K562 (cell line): ENCODE measurements at regions not wholly inside any gene's neighbourhood (a gene's known extent, or its start where the extent isn't known, plus 50 kb on each side); places are given as distances from the start of the nearest gene placed in this dataset.

Experiments
- CEBPB ChIP-seq: fragments of 450-650 bp; IDR thresholded peaks from 2 replicates; pipeline ENCODE4 v1.6.1; 2016; ENCODE audit warnings: missing genetic modification characterization, missing compliant biosample characterization
- DMBX1 ChIP-seq: fragments of 250-450 bp; sonication (Bioruptor Pico); IDR thresholded peaks from 2 replicates; pipeline ENCODE4 v1.8.0; 2022; ENCODE audit warnings: inconsistent platforms, mild to moderate bottlenecking, moderate library complexity, borderline replicate concordance
- KDM1A ChIP-seq, 2 experiments: fragments of 450-650 bp; IDR thresholded peaks; 2 replicates each; pipeline ENCODE4 v1.6.1; 2016; ENCODE audit warnings: mild to moderate bottlenecking in 2 of 2
- MAZ ChIP-seq, 2 experiments: fragments of 450-650 bp in 1 of 2; sonication (generic) in 1 of 2; formaldehyde crosslinking; IDR thresholded peaks in 1 of 2; conservative IDR thresholded peaks in 1 of 2; 2 replicates each; pipeline versions ENCODE4 v1.4.0 to v1.5.0; 2020; ENCODE audit warnings: mild to moderate bottlenecking in 1 of 2, missing genetic modification reagents in 1 of 2
- PHF8 ChIP-seq: fragments of 200-600 bp; sonication (generic); IDR thresholded peaks from 2 replicates; pipeline ENCODE4 v1.6.1; 2012; ENCODE audit warnings: mixed run types, mild to moderate bottlenecking, inconsistent platforms, low read length, moderate library complexity, borderline replicate concordance
- POLR2A ChIP-seq: fragments of 450-650 bp; conservative IDR thresholded peaks from 2 replicates; pipeline ENCODE4 v1.6.1; 2016
- RFX7 ChIP-seq: fragments of 250-450 bp; sonication (Bioruptor Pico); IDR thresholded peaks from 2 replicates; pipeline ENCODE4 v1.5.1; 2021; ENCODE audit warnings: mild to moderate bottlenecking
- SAP30 ChIP-seq: fragments of 200-600 bp; sonication (generic); IDR thresholded peaks from 2 replicates; pipeline ENCODE4 v1.6.1; 2012; ENCODE audit warnings: borderline replicate concordance, low read depth, mild to moderate bottlenecking, moderate library complexity, low read length, control low read depth, inconsistent platforms; ENCODE audit not compliant: insufficient read depth, poor library complexity, severe bottlenecking
- SPI1 ChIP-seq: IDR thresholded peaks from 2 replicates; pipeline ENCODE4 v1.6.1; 2011; ENCODE audit warnings: low read depth, low read length, control low read depth, borderline replicate concordance
- TAL1 ChIP-seq: fragments of 450-650 bp; IDR thresholded peaks from 2 replicates; pipeline ENCODE4 v1.6.1; 2016; ENCODE audit warnings: mild to moderate bottlenecking
- ZNF232 ChIP-seq: sonication (generic); formaldehyde crosslinking; IDR thresholded peaks from 2 replicates; pipeline ENCODE4 v1.8.0; 2022; ENCODE audit warnings: mild to moderate bottlenecking, missing genetic modification reagents
- TF ChIP-seq, protein P1 (sequence below), 3 experiments: IDR thresholded peaks in 2 of 3; conservative IDR thresholded peaks in 1 of 3; 2 replicates each; pipeline ENCODE4 v1.5.1; 2011 to 2012; ENCODE audit warnings: low read length in 3 of 3, mild to moderate bottlenecking in 3 of 3, control low read depth in 2 of 3, improper control_type of control experiment in 1 of 3, inconsistent platforms in 1 of 3, low read depth in 1 of 3, mixed read lengths in 1 of 3, moderate library complexity in 1 of 3; ENCODE audit not compliant: insufficient read depth in 2 of 3
- TF ChIP-seq, protein P2 (sequence below), 2 experiments: fragments of 450-650 bp; formaldehyde crosslinking in 1 of 2; IDR thresholded peaks; 2 replicates each; pipeline versions ENCODE4 v1.4.0 to v1.6.1; 2014 to 2020; ENCODE audit warnings: mild to moderate bottlenecking in 2 of 2, borderline replicate concordance in 1 of 2, low read depth in 1 of 2
- TF ChIP-seq, protein P3 (sequence below), 2 experiments: IDR thresholded peaks; 2 replicates each; pipeline ENCODE4 v1.6.1; 2011; ENCODE audit warnings: borderline replicate concordance in 1 of 2, control low read depth in 1 of 2, low read depth in 1 of 2, low read length in 1 of 2, mild to moderate bottlenecking in 1 of 2, mixed read lengths in 1 of 2, moderate library complexity in 1 of 2; ENCODE audit not compliant: insufficient read depth in 1 of 2, insufficient read length in 1 of 2, poor library complexity in 1 of 2, severe bottlenecking in 1 of 2; ENCODE audit errors: extremely low read depth in 1 of 2

DNA sequence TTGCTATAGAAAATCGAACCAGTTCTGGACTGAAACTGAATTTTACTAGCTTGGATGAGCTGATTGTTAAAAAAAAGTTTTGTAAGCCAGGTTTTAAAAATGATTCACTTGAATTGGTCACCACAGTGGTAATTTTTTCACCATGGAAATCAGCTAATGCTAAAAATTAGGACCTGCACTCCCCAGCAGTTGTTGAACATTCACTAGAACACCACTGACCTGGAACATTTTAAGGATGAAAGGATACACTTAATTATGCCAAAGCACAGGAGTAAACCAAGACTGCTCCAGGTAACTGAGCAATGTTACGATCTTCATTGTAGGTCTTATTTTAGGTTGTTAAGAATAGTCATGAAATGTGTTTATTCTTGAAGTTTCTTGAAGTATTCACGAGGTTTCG lies 1342.6 kb upstream of the SPRY2 start:
- no peak for TF ChIP-seq DMBX1 (CRISPR knock-in tag)
- no peak for TF ChIP-seq SPI1
- TF ChIP-seq, protein P1, sequence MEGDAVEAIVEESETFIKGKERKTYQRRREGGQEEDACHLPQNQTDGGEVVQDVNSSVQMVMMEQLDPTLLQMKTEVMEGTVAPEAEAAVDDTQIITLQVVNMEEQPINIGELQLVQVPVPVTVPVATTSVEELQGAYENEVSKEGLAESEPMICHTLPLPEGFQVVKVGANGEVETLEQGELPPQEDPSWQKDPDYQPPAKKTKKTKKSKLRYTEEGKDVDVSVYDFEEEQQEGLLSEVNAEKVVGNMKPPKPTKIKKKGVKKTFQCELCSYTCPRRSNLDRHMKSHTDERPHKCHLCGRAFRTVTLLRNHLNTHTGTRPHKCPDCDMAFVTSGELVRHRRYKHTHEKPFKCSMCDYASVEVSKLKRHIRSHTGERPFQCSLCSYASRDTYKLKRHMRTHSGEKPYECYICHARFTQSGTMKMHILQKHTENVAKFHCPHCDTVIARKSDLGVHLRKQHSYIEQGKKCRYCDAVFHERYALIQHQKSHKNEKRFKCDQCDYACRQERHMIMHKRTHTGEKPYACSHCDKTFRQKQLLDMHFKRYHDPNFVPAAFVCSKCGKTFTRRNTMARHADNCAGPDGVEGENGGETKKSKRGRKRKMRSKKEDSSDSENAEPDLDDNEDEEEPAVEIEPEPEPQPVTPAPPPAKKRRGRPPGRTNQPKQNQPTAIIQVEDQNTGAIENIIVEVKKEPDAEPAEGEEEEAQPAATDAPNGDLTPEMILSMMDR (IDR thresholded peaks at IDR 0.05 in 2 of 3, conservative IDR thresholded peaks at IDR 0.05 in 1 of 3; ENCODE audit: insufficient read depth in 2 of 3, low read depth in 1 of 3, low read length in 3 of 3), result no peak
- no peak for TF ChIP-seq POLR2A
- TF ChIP-seq PHF8, result no peak
- TF ChIP-seq, protein P2, sequence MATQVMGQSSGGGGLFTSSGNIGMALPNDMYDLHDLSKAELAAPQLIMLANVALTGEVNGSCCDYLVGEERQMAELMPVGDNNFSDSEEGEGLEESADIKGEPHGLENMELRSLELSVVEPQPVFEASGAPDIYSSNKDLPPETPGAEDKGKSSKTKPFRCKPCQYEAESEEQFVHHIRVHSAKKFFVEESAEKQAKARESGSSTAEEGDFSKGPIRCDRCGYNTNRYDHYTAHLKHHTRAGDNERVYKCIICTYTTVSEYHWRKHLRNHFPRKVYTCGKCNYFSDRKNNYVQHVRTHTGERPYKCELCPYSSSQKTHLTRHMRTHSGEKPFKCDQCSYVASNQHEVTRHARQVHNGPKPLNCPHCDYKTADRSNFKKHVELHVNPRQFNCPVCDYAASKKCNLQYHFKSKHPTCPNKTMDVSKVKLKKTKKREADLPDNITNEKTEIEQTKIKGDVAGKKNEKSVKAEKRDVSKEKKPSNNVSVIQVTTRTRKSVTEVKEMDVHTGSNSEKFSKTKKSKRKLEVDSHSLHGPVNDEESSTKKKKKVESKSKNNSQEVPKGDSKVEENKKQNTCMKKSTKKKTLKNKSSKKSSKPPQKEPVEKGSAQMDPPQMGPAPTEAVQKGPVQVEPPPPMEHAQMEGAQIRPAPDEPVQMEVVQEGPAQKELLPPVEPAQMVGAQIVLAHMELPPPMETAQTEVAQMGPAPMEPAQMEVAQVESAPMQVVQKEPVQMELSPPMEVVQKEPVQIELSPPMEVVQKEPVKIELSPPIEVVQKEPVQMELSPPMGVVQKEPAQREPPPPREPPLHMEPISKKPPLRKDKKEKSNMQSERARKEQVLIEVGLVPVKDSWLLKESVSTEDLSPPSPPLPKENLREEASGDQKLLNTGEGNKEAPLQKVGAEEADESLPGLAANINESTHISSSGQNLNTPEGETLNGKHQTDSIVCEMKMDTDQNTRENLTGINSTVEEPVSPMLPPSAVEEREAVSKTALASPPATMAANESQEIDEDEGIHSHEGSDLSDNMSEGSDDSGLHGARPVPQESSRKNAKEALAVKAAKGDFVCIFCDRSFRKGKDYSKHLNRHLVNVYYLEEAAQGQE (IDR thresholded peaks at IDR 0.05; ENCODE audit: borderline replicate concordance), result no peak
- TF ChIP-seq, protein P2 (CRISPR knock-in tag; IDR thresholded peaks at IDR 0.05; ENCODE audit: low read depth), result no peak
- TF ChIP-seq MAZ (CRISPR knock-in tag; conservative IDR thresholded peaks at IDR 0.05 in 1 of 2, IDR thresholded peaks at IDR 0.05 in 1 of 2), result no peak
- TF ChIP-seq CEBPB (tag), result no peak
- TF ChIP-seq TAL1, result no peak
- TF ChIP-seq RFX7 (CRISPR knock-in tag), result no peak
- TF ChIP-seq ZNF232 (CRISPR knock-in tag), result no peak
- TF ChIP-seq, protein P3, sequence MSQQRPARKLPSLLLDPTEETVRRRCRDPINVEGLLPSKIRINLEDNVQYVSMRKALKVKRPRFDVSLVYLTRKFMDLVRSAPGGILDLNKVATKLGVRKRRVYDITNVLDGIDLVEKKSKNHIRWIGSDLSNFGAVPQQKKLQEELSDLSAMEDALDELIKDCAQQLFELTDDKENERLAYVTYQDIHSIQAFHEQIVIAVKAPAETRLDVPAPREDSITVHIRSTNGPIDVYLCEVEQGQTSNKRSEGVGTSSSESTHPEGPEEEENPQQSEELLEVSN (IDR thresholded peaks at IDR 0.05; ENCODE audit: borderline replicate concordance in 1 of 2, extremely low read depth in 1 of 2, insufficient read depth in 1 of 2, insufficient read length in 1 of 2, low read depth in 1 of 2, low read length in 1 of 2, poor library complexity in 1 of 2, severe bottlenecking in 1 of 2), result no peak
- no peak for TF ChIP-seq KDM1A (IDR thresholded peaks at IDR 0.05)
- TF ChIP-seq SAP30, result no peak
